HepG2 (cell line): ENCODE measurements at regions not wholly inside any gene's neighbourhood (a gene's known extent, or its start where the extent isn't known, plus 50 kb on each side); places are given as distances from the start of the nearest gene placed in this dataset.

Source experiments
- ATAC-seq: fragments of 200-7000 bp; cut with Tn5 transposase; 3 replicates; pipeline ENCODE4 v1.9.1; 2020; ENCODE audit warnings: mild to moderate bottlenecking, moderate library complexity
- BruUV-seq: library from RNA; stranded (reverse); fragments of 400-500 nt; replicated peaks from 2 replicates; lab custom pipeline; 2021; lab: Mats Ljungman, UMichigan
- CTCF ChIA-PET: fragments of 300-600 bp; formaldehyde crosslinking; extraction: SDS; loops from one replicate; lab custom pipeline; 2021; ENCODE audit warnings: low total read pairs, inconsistent platforms, low intra/inter-chr PET ratio; lab: Yijun Ruan, JAX
- POLR2A ChIA-PET: fragments of 350-600 bp; sonication (Branson Sonifier 250); formaldehyde crosslinking; loops from one replicate; lab custom pipeline; 2020; ENCODE audit warnings: antibody characterized with exemption, inconsistent platforms; lab: Yijun Ruan, JAX
- DNase-seq: peaks from one replicate; pipeline ENCODE4 v3.0.0-alpha.2; 2015; ENCODE audit warnings: low spot score
- FAIRE-seq: peaks from 3 replicates; lab custom pipeline; 2011; peaks lifted over from hg19 to GRCh38; lab: Jason Lieb, UNC
- H2AFZ ChIP-seq: one replicate; pipeline ENCODE4 v1.6.1; 2011; ENCODE audit warnings: low read length, inconsistent platforms
- H3K27ac ChIP-seq: fragments of 300-600 bp; 3 replicates; pipeline ENCODE4 v1.8.0; 2011; ENCODE audit warnings: mixed run types, mild to moderate bottlenecking, mixed read lengths, low read length, inconsistent platforms; ENCODE audit not compliant: insufficient read depth; ENCODE audit errors: extremely low read length
- H3K27me3 ChIP-seq, 2 experiments: fragments of 200-600 bp in 1 of 2; 2 replicates in 1 of 2; 3 replicates in 1 of 2; pipeline versions ENCODE4 v1.6.0 to v1.8.0; 2011; ENCODE audit warnings: low read length in 2 of 2, mild to moderate bottlenecking in 2 of 2, moderate library complexity in 2 of 2, inconsistent platforms in 1 of 2; ENCODE audit not compliant: insufficient read depth in 2 of 2, control insufficient read depth in 1 of 2
- H3K36me3 ChIP-seq, 2 experiments: fragments of 200-600 bp in 1 of 2; replicated peaks in 1 of 2; 2 replicates in 1 of 2; 3 replicates in 1 of 2; pipeline versions ENCODE4 v1.5.1 to v1.8.0; 2011; ENCODE audit warnings: low read length in 2 of 2, inconsistent platforms in 1 of 2; ENCODE audit not compliant: insufficient read depth in 2 of 2, control insufficient read depth in 1 of 2
- H3K4me1 ChIP-seq: 2 replicates; pipeline ENCODE4 v1.5.1; 2012; ENCODE audit warnings: low read length, inconsistent platforms; ENCODE audit not compliant: insufficient read depth
- H3K4me2 ChIP-seq: 2 replicates; pipeline ENCODE4 v1.6.0; 2011; ENCODE audit warnings: low read depth, low read length, inconsistent platforms
- H3K4me3 ChIP-seq, 3 experiments: fragments of 200-600 bp in 1 of 3; sonication (generic), shearing (Covaris generic) in 1 of 3; replicated peaks in 1 of 3; 2 replicates each; pipeline ENCODE4 v1.5.1; 2011 to 2016; ENCODE audit warnings: low read length in 3 of 3, inconsistent platforms in 2 of 3, low read depth in 2 of 3, mild to moderate bottlenecking in 2 of 3, control low read depth in 1 of 3, mixed read lengths in 1 of 3; ENCODE audit not compliant: insufficient read depth in 1 of 3
- H3K79me2 ChIP-seq: one replicate; pipeline ENCODE4 v1.6.1; 2011; ENCODE audit warnings: low read length, inconsistent platforms; ENCODE audit not compliant: insufficient read depth
- H3K9ac ChIP-seq: 2 replicates; pipeline ENCODE4 v1.6.0; 2011; ENCODE audit warnings: mild to moderate bottlenecking, low read depth, low read length, inconsistent platforms; ENCODE audit not compliant: insufficient read depth
- H3K9me3 ChIP-seq: 2 replicates; pipeline ENCODE4 v1.5.1; 2012; ENCODE audit warnings: mild to moderate bottlenecking, low read length
- H4K20me1 ChIP-seq: 2 replicates; pipeline ENCODE4 v1.6.0; 2011; ENCODE audit warnings: inconsistent platforms, mild to moderate bottlenecking, low read length, moderate library complexity; ENCODE audit not compliant: insufficient read depth
- DNMT1 ChIP-seq: sonication (generic); formaldehyde crosslinking; IDR thresholded peaks from 2 replicates; pipeline ENCODE4 v1.5.1; 2020; ENCODE audit warnings: mild to moderate bottlenecking, missing genetic modification reagents
- FOXK1 ChIP-seq: sonication (generic); formaldehyde crosslinking; IDR thresholded peaks from 2 replicates; pipeline ENCODE4 v1.4.0; 2020; ENCODE audit warnings: low read depth, missing genetic modification reagents, borderline replicate concordance
- SCMH1 ChIP-seq: sonication (generic); formaldehyde crosslinking; IDR thresholded peaks from 2 replicates; pipeline ENCODE4 v1.9.0; 2021; ENCODE audit warnings: missing genetic modification reagents, mild to moderate bottlenecking, borderline replicate concordance
- SYNCRIP ChIP-seq: fragments of 200-400 bp; formaldehyde crosslinking; IDR thresholded peaks from 2 replicates; pipeline ENCODE4 v1.6.1; 2018; ENCODE audit warnings: mild to moderate bottlenecking, low read depth, low read length; ENCODE audit not compliant: insufficient read depth
- ZNF225 ChIP-seq: sonication (generic); formaldehyde crosslinking; IDR thresholded peaks from 2 replicates; pipeline ENCODE4 v1.4.0; 2020; ENCODE audit warnings: mild to moderate bottlenecking, missing genetic modification reagents
- ZNF280B ChIP-seq: sonication (generic); formaldehyde crosslinking; IDR thresholded peaks from 2 replicates; pipeline ENCODE4 v1.5.0; 2020; ENCODE audit warnings: missing genetic modification reagents, mild to moderate bottlenecking, borderline replicate concordance
- ZNF33B ChIP-seq: sonication (generic); formaldehyde crosslinking; IDR thresholded peaks from 2 replicates; pipeline ENCODE4 v1.5.1; 2020; ENCODE audit warnings: mild to moderate bottlenecking, missing genetic modification reagents
- ZNF713 ChIP-seq: sonication (generic); formaldehyde crosslinking; IDR thresholded peaks from 2 replicates; pipeline ENCODE4 v1.4.0; 2020; ENCODE audit warnings: mild to moderate bottlenecking, missing genetic modification reagents
- WGBS: methylation state at CpG from one replicate; pipeline ENCODE4 v1.1.6; 2017; ENCODE audit warnings: low lambda C conversion rate; 5-methylcytosine and 5-hydroxymethylcytosine counted together
- in situ Hi-C: cut with HindIII; loops from 2 replicates; pipeline ENCODE4 v1.10.0; 2017; ENCODE audit warnings: low pct_unique_long_range_greater_than_20kb; ENCODE audit not compliant: extremely low pct_ligation_motif_present
- intact Hi-C: fragments of 100-400 bp; cut with micrococcal nuclease; formaldehyde crosslinking; loops from one replicate; pipeline ENCODE4 v1.10.0; 2022; ENCODE audit not compliant: unreplicated experiment
- TF ChIP-seq, protein P1 (sequence below): sonication (generic); formaldehyde crosslinking; IDR thresholded peaks from 2 replicates; pipeline ENCODE4 v1.9.0; 2021; ENCODE audit warnings: missing genetic modification reagents, borderline replicate concordance
- TF ChIP-seq, protein P2 (sequence below): sonication (generic); formaldehyde crosslinking; IDR thresholded peaks from 2 replicates; pipeline ENCODE4 v1.9.0; 2021; ENCODE audit warnings: missing genetic modification reagents, mild to moderate bottlenecking, borderline replicate concordance

DNA sequence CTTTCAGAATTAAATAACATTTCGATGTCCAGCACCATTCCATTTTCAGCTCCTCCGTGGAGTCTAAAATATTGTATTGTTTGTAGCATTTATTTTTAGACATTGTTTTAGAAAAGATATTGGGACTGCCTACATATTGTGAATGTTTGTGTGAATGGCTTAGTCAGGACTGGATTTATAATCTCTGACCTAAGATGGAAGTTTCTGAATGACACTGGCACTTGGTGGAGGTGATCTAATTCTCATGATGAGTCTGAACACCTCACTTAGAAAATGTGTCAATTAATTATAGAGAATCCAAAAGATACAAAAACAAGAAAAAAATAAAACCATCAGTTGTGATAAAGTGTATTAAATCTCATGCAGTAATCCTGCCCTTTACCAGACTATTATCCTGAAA, 60.8 kb upstream of the HBS1L start (continued):
- TF ChIP-seq, protein P1, sequence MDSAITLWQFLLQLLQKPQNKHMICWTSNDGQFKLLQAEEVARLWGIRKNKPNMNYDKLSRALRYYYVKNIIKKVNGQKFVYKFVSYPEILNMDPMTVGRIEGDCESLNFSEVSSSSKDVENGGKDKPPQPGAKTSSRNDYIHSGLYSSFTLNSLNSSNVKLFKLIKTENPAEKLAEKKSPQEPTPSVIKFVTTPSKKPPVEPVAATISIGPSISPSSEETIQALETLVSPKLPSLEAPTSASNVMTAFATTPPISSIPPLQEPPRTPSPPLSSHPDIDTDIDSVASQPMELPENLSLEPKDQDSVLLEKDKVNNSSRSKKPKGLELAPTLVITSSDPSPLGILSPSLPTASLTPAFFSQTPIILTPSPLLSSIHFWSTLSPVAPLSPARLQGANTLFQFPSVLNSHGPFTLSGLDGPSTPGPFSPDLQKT: no peak
- TF ChIP-seq ZNF33B (CRISPR knock-in tag) (no peak), FOXK1 (CRISPR knock-in tag) (no peak)
- TF ChIP-seq, all 625 proteins: peak for 0

DNA sequence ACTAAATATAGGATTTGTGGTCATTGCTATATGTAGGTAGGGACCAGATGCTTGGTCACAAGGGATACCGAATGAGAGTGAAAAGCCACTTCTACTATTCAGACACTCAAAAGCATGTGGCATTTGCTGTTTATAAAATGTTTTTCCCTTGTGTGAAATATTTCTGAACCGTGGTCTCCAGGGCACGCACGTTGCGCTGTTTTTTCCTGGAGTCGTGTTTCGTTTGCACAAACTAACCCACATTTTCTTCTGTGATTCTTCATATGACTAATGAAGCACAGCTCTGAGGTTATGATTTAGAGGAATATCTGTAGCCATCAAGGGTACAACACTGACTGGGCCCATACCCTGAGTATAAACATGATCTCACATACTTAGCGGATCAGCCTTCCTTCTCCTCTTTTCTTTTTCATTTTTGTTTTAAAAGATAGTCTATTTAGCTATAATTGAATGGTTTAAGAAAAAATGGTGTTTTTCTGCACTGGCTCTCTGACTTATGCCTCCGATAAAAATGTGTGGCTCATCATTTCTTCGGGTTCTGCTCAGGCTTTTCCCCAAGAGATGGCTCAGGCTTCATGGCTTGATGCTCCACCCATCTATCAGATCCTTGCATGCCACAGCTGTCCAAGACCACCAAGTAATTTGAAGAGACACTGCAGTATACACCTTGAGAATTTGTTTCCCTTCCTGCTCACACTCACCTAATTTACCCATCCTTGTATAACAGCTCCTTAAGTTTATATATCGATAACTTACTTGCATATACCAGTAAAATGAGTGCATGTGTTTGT, 59.9 kb upstream of the HBS1L start:
- no peak for ATAC-seq
- 50% methylated on average over 11 of the region's 11 CpGs for WGBS
- H4K20me1 ChIP-seq: no peaks in the 10 kb centered on the region
- BruUV-seq: no TSS peak
- H3K9ac ChIP-seq: no peak overlapping the region
- H3K79me2 ChIP-seq: no peaks in the 10 kb centered on the region
- no peaks in the 10 kb centered on the region for H3K27me3 ChIP-seq
- no peaks in the 10 kb centered on the region for H3K36me3 ChIP-seq
- H3K27ac ChIP-seq: no peak overlapping the region
- ChIA-PET CTCF (no interaction called here), POLR2A (no interaction called here)
- no peaks in the 10 kb centered on the region for H3K9me3 ChIP-seq
- no peak for FAIRE-seq
- no peak overlapping the region for H2AFZ ChIP-seq
- H3K4me2 ChIP-seq: no peak overlapping the region
- in situ Hi-C loops: no loop called here
- H3K4me1 ChIP-seq: peaks cover 8% of the 10 kb centered on the region; the same call in 1 of the 2 replicates
- intact Hi-C loops: no loop called here
- DNase-seq: no peak
- H3K4me3 ChIP-seq: no peak overlapping the region
- TF ChIP-seq SCMH1 (CRISPR knock-in tag): no peak
- no peak for TF ChIP-seq ZNF225 (CRISPR knock-in tag)
- no peak for TF ChIP-seq ZNF280B (CRISPR knock-in tag)
- no peak for TF ChIP-seq SYNCRIP
- TF ChIP-seq DNMT1 (CRISPR knock-in tag): no peak
- no peak for TF ChIP-seq ZNF713 (CRISPR knock-in tag)
- TF ChIP-seq, protein P2, sequence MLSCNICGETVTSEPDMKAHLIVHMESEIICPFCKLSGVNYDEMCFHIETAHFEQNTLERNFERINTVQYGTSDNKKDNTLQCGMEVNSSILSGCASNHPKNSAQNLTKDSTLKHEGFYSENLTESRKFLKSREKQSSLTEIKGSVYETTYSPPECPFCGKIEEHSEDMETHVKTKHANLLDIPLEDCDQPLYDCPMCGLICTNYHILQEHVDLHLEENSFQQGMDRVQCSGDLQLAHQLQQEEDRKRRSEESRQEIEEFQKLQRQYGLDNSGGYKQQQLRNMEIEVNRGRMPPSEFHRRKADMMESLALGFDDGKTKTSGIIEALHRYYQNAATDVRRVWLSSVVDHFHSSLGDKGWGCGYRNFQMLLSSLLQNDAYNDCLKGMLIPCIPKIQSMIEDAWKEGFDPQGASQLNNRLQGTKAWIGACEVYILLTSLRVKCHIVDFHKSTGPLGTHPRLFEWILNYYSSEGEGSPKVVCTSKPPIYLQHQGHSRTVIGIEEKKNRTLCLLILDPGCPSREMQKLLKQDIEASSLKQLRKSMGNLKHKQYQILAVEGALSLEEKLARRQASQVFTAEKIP (CRISPR knock-in tag): no peak
